ENCODE measurements at regions not wholly inside any gene's neighbourhood (a gene's known extent, or its start where the extent isn't known, plus 50 kb on each side); places are given as distances from the start of the nearest gene placed in this dataset.

DNA sequence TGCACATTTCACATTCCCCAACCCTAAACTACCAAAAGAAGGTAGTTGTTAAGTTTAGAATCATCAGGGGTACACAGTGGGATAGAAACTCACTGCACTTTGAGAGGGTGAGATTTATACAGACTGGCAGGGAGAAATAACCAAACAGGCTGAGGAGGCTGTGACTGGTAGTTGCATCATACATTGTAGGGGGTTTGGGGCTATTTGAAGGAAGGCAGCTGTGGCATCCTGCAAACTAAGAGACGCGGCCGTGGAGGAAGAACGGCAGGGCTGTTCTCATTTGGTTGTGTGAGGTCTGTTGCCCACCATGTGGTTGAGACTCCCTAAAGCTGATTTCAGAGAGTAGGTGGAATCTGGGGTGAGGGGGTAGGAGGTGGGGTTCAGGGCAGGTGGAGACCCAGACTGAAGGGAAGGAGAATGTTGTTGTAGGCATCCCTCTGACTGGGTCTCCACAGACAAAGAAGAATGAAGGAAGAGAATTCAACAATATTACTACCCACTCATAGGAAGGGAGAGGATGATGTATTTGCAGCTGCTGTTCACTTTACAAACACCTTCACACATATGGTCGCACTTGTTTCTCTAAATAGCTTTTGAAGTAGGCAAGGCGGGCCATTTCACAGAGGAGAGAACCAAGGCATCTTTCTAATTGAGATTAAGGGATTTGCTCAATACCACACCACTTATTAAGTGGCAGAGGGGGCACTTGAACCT is 170.9 kb upstream of the SIX2 start:
- intact Hi-C loops (cut with DNase I), result no loop called here
- 76 to 79% methylated on average over 6 of the region's 6 CpGs for WGBS, 2 donors

GRCh38 chr2:45178854-45179253 is 169.6 kb upstream of the SIX2 start:
- WGBS, 2 donors, result 63 to 78% methylated on average over 2 of the region's 2 CpGs
- Histone ChIP-seq H3K9me3 (no peaks in the 10 kb centered on the region), H3K27ac (no peak overlapping the region), H3K36me3 (replicated peaks in 1 of 2; ENCODE audit: insufficient read depth in 1 of 2, low read depth in 2 of 2) (no peaks in the 10 kb centered on the region), H3K27me3 (no peaks in the 10 kb centered on the region), H3K4me1 (no peaks in the 10 kb centered on the region), H3K4me3 (no peak overlapping the region)
- TF ChIP-seq CTCF (IDR thresholded peaks at IDR 0.05) (no peak), POLR2A (IDR thresholded peaks at IDR 0.05) (no peak)
- no peak for ATAC-seq
- DNase-seq, result no peak
- intact Hi-C loops (cut with DNase I), result no loop called here

More for the DNA sequence above, 170.9 kb upstream of the SIX2 start:
- TF ChIP-seq CTCF (IDR thresholded peaks at IDR 0.05) (no peak), POLR2A (IDR thresholded peaks at IDR 0.05) (no peak)
- Histone ChIP-seq H3K27me3 (no peaks in the 10 kb centered on the region), H3K27ac (no peak overlapping the region), H3K9me3 (no peaks in the 10 kb centered on the region), H3K36me3 (replicated peaks in 1 of 2; ENCODE audit: insufficient read depth in 1 of 2, low read depth in 2 of 2) (no peaks in the 10 kb centered on the region), H3K4me1 (no peaks in the 10 kb centered on the region), H3K4me3 (no peak overlapping the region)
- ATAC-seq (no peak), DNase-seq (no peak)

DNA sequence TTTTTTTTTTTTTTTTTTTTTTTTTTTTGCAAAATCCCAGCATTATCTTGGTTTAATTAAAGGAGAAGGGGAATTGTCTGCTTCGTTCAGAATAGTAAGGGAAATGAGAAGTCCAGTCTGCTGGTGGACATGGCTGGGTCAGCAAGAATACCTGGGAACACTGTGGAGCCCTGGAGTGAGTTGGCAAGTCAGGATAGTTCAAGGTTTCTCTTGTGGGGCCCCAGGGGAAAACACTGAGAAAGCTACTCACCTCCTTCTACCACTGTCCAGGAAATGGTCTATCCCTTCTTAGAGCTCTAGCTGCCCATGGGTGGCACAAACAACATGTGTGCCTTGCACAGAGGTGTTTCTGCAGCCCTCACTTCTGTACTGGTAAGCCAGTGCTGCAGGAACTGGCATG is 169.1 kb upstream of the SIX2 start:
- Histone ChIP-seq H3K36me3 (replicated peaks in 1 of 2; ENCODE audit: insufficient read depth in 1 of 2, low read depth in 2 of 2) (no peaks in the 10 kb centered on the region), H3K9me3 (no peaks in the 10 kb centered on the region), H3K4me1 (no peaks in the 10 kb centered on the region), H3K4me3 (no peak overlapping the region), H3K27ac (no peak overlapping the region), H3K27me3 (no peaks in the 10 kb centered on the region)
- DNase-seq (no peak), ATAC-seq (no peak)
- TF ChIP-seq POLR2A (IDR thresholded peaks at IDR 0.05) (no peak), CTCF (IDR thresholded peaks at IDR 0.05) (no peak)
- 46 to 79% methylated on average over 1 of the region's 1 CpG for WGBS, 2 donors
- intact Hi-C loops (cut with DNase I), result no loop called here

DNA sequence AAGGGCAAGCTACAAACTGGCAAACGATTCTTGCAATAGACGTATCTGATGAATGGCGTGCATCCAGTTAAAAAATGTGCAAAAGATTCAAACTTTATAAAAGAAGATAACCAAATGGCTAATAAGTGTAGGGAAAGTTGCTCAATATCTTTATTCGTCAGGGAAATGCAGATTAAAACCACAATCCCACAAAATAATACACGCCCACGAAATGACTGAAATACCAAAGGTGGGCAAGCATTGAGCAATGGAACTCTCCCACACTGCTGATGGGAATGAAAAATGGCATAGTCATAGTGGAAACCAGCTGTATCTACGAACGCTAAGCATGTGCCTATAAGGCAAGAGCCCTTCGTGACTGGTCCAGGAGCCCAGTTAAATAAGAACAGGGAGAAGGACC is 168.6 kb upstream of the SIX2 start:
- Histone ChIP-seq H3K27me3 (no peaks in the 10 kb centered on the region), H3K4me3 (no peak overlapping the region), H3K27ac (no peak overlapping the region), H3K36me3 (replicated peaks in 1 of 2; ENCODE audit: insufficient read depth in 1 of 2, low read depth in 2 of 2) (no peaks in the 10 kb centered on the region), H3K9me3 (no peaks in the 10 kb centered on the region), H3K4me1 (no peaks in the 10 kb centered on the region)
- ATAC-seq, result no peak
- DNase-seq, result no peak
- intact Hi-C loops (cut with DNase I), result no loop called here
- TF ChIP-seq CTCF (IDR thresholded peaks at IDR 0.05) (no peak), POLR2A (IDR thresholded peaks at IDR 0.05) (no peak)
- 61 to 69% methylated on average over 9 of the region's 9 CpGs for whole genome bisulfite sequencing, 2 donors

DNA sequence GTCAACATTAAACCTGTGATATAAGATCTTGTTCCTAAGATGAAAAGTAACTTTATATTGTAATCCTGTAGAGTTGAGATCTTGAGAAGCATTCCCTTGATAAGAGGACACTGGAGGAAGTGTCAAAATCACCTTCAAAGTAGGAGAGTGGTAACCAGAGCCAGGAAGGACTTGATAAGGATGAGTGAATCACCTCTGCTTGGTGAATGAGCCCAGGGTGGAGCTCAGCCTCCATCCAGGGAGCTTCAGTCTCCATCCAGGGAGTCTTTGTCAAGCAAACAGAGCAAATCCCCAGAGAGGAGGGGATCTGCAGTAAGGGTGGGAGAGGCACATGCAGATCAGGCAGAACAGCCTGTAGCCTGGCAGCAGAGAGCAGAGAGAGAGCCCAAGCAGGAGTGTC is 167.1 kb upstream of the SIX2 start:
- Histone ChIP-seq H3K9me3 (no peaks in the 10 kb centered on the region), H3K4me3 (no peak overlapping the region), H3K36me3 (replicated peaks in 1 of 2; ENCODE audit: insufficient read depth in 1 of 2, low read depth in 2 of 2) (no peaks in the 10 kb centered on the region), H3K27me3 (no peaks in the 10 kb centered on the region), H3K4me1 (no peaks in the 10 kb centered on the region), H3K27ac (no peak overlapping the region)
- TF ChIP-seq CTCF (IDR thresholded peaks at IDR 0.05) (no peak), POLR2A (IDR thresholded peaks at IDR 0.05) (no peak)
- ATAC-seq, result no peak
- DNase-seq, result no peak
- intact Hi-C loops (cut with DNase I), result no loop called here

Measured in body of pancreas (tissue), 4 donors.